Astrocyte of the spinal cord (primary cell): ENCODE measurements at regions not wholly inside any gene's neighbourhood (a gene's known extent, or its start where the extent isn't known, plus 50 kb on each side); places are given as distances from the start of the nearest gene placed in this dataset.

Source experiments
- DNase-seq: peaks from one replicate; pipeline ENCODE4 v3.0.0; 2011; ENCODE audit warnings: low read depth, low spot score
- H3K4me3 ChIP-seq: 2 replicates; pipeline ENCODE4 v1.5.1; 2011; ENCODE audit warnings: low read depth, mild to moderate bottlenecking, low read length, moderate library complexity
- CTCF ChIP-seq: IDR thresholded peaks from 2 replicates; pipeline ENCODE4 v1.5.1; 2012; ENCODE audit warnings: low read depth, mild to moderate bottlenecking, low read length, inconsistent platforms
- in situ Hi-C: cut with HindIII; loops from 2 replicates; pipeline ENCODE4 v1.10.0; 2017; ENCODE audit warnings: low sequenced_read_pairs

DNA sequence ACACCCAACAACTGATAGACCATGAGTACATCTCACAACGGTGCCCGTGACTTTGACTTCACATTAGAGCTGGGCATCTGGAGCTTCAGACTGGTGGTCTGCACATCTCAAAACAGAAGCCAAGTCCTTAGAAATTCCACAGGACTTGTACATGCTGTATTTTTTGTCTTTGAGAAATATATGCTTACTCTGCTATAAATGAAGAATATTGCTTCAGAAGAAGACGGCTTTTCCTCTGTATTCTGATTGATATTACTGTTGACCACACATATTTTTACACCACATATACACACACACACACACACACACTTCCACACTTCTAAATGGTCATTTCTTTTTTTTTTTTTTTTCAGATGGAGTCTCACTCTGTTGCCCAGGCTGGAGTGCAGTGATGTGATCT, 338.3 kb upstream of the KIF2A start:
- no peak overlapping the region for H3K4me3 ChIP-seq
- no peak for TF ChIP-seq CTCF
- in situ Hi-C loops, result no loop called here
- DNase-seq, result no peak

GRCh38 chr5:61969347-61969746, 336.7 kb upstream of the KIF2A start:
- in situ Hi-C loops, result no loop called here
- no peak overlapping the region for H3K4me3 ChIP-seq
- DNase-seq, result no peak
- no peak for TF ChIP-seq CTCF

GRCh38 chr5:61969755-61970154, 336.3 kb upstream of the KIF2A start:
- H3K4me3 ChIP-seq, result no peak overlapping the region
- DNase-seq, result no peak
- TF ChIP-seq CTCF, result no peak
- in situ Hi-C loops, result no loop called here

GRCh38 chr5:61970218-61970617, 335.8 kb upstream of the KIF2A start:
- DNase-seq, result no peak
- in situ Hi-C loops, result no loop called here
- no peak for TF ChIP-seq CTCF
- H3K4me3 ChIP-seq, result no peak overlapping the region

DNA sequence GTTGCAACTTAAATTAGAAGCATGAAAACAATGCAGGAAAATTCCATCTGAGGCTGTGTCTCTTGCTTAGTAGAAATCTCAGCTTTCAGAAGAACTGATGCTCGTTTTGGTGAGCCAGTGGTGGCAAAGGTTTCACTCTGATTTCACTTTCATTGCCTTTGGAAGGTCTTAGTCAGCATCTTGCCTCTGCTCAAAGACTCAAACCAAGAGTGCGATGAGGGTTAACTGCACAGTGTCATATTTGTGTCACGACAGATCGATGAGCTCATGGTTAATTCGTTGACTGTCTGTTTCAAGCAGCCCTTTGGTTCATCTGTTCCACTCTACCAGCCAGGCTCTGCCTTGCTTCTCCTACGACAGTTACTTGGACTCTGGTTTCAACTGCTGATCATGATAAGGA, 331.3 kb upstream of the KIF2A start:
- in situ Hi-C loops, result no loop called here
- no peak for TF ChIP-seq CTCF
- no peak for DNase-seq
- no peak overlapping the region for H3K4me3 ChIP-seq

- no peak overlapping the region for H3K4me3 ChIP-seq
- DNase-seq, result no peak
- in situ Hi-C loops, result no loop called here
- TF ChIP-seq CTCF, result no peak
These were observed 324.1 kb upstream of the KIF2A start for GRCh38 chr5:61981886-61982285.

DNA sequence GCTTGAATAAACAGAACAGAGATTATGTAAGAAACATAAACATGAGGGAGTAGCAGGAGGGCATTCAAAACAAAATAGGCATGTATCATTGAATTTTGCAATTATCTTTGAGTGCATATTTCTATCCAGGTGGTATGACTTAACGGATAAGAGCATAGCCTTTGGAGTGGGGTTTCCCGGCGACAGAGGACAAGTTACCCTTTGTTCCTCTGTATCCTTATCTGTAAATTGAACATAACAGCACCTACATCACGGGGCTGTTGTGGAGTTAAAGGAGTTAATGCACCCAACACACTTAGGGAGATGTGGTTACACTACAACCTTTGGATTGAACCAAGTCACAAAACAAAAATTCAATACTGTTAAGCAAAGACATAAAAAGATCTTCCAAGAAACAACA, 314.6 kb upstream of the KIF2A start:
- in situ Hi-C loops, result no loop called here
- no peak for DNase-seq
- TF ChIP-seq CTCF, result no peak
- H3K4me3 ChIP-seq, result no peak overlapping the region
